ENCODE measurements at regions not wholly inside any gene's neighbourhood (a gene's known extent, or its start where the extent isn't known, plus 50 kb on each side); places are given as distances from the start of the nearest gene placed in this dataset.

DNA sequence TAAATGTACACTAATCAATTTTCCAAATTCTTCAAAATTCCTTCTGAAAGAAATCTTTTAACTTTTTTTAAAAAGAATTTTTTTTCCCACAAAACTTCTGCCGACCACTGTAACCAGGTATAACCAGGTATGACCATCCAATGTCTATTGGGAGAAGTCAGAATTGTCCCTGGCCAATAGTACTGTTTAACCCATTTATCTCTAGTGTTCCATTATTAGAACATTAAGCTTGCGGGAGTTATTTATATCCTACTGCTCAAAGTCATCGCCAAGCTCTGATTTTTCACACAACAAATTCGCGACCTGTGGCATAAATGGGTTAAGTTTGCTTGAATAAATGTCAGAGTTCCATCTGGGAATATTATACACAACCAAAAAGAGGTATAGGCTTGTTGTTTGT is 343.2 kb downstream of the ANXA1 start:
- H3K9me1 ChIP-seq (replicated peaks; ENCODE audit: control insufficient read depth, extremely low read depth, insufficient read depth, low read length) = no peaks in the 10 kb centered on the region
- no TSS peak for BruUV-seq (replicated peaks)
- no peak overlapping the region for H2AFZ ChIP-seq (ENCODE audit: low read depth, low read length)
- POLR2A ChIA-PET = no interaction called here
- no peak for DNase-seq (ENCODE audit: low read depth, low spot score)
- TF ChIP-seq EZH2 (IDR thresholded peaks at IDR 0.05; ENCODE audit: borderline replicate concordance, low read depth, low read length, severe bottlenecking) (no peak), FOS (IDR thresholded peaks at IDR 0.05; ENCODE audit: borderline replicate concordance, insufficient read depth, low read length) (no peak), POLR2AphosphoS5 (IDR thresholded peaks at IDR 0.05; ENCODE audit: insufficient read depth, low read depth, low read length) (no peak), MAX (IDR thresholded peaks at IDR 0.05; ENCODE audit: insufficient read depth, insufficient read length) (no peak), GATA2 (IDR thresholded peaks at IDR 0.05; ENCODE audit: insufficient read depth, insufficient read length, low read depth, low read length) (no peak), MYC (IDR thresholded peaks at IDR 0.05; ENCODE audit: low read depth, low read length) (no peak), JUN (IDR thresholded peaks at IDR 0.05; ENCODE audit: borderline replicate concordance, insufficient read depth, insufficient read length, low read depth) (no peak), POLR2A (IDR thresholded peaks at IDR 0.05; ENCODE audit: low read depth, low read length) (no peak)
- TF ChIP-seq, protein P1, sequence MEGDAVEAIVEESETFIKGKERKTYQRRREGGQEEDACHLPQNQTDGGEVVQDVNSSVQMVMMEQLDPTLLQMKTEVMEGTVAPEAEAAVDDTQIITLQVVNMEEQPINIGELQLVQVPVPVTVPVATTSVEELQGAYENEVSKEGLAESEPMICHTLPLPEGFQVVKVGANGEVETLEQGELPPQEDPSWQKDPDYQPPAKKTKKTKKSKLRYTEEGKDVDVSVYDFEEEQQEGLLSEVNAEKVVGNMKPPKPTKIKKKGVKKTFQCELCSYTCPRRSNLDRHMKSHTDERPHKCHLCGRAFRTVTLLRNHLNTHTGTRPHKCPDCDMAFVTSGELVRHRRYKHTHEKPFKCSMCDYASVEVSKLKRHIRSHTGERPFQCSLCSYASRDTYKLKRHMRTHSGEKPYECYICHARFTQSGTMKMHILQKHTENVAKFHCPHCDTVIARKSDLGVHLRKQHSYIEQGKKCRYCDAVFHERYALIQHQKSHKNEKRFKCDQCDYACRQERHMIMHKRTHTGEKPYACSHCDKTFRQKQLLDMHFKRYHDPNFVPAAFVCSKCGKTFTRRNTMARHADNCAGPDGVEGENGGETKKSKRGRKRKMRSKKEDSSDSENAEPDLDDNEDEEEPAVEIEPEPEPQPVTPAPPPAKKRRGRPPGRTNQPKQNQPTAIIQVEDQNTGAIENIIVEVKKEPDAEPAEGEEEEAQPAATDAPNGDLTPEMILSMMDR (IDR thresholded peaks at IDR 0.05; ENCODE audit: extremely low read depth in 1 of 2, insufficient read depth in 1 of 2, low read depth in 1 of 2, low read length in 2 of 2) = no peak
- no peaks in the 10 kb centered on the region for H3K79me2 ChIP-seq (ENCODE audit: control insufficient read depth, insufficient read depth, low read length)
- intact Hi-C loops (cut with micrococcal nuclease) (no loop called here), dilution Hi-C loops (cut with MboI; ENCODE audit: extremely low pct_ligation_motif_present, low sequenced_read_pairs) (no loop called here)
- H4K20me1 ChIP-seq (replicated peaks; ENCODE audit: control insufficient read depth, extremely low read depth, insufficient read depth, low read length) = no peaks in the 10 kb centered on the region
- no peak overlapping the region for H3K4me2 ChIP-seq (ENCODE audit: insufficient read depth, low read length)
- H3K9me3 ChIP-seq (replicated peaks; ENCODE audit: control insufficient read depth, insufficient read depth, low read length) = no peaks in the 10 kb centered on the region
- H3K4me3 ChIP-seq (replicated peaks in 1 of 3; ENCODE audit: insufficient read depth in 1 of 3, low read depth in 1 of 3, low read length in 3 of 3) = no peak overlapping the region
- no peaks in the 10 kb centered on the region for H3K36me3 ChIP-seq (ENCODE audit: control insufficient read depth in 2 of 2, extremely low read depth in 1 of 2, insufficient read depth in 2 of 2, low read length in 2 of 2)
- no peaks in the 10 kb centered on the region for H3K4me1 ChIP-seq (ENCODE audit: control insufficient read depth, extremely low read depth, insufficient read depth, low read length)
- no peaks in the 10 kb centered on the region for H3K27me3 ChIP-seq (ENCODE audit: control insufficient read depth in 2 of 2, insufficient read depth in 2 of 2, low read length in 2 of 2)
- no peak overlapping the region for H3K27ac ChIP-seq (ENCODE audit: insufficient read depth, low read depth, low read length)
- CTCF ChIA-PET = no interaction called here
- H3K9ac ChIP-seq (replicated peaks; ENCODE audit: extremely low read depth, insufficient read depth, low read length) = no peak overlapping the region
- FAIRE-seq = no peak

All from endothelial cell of umbilical vein (primary cell).